Activated naive CD4-positive, alpha-beta T cell treated with anti-CD3 and anti-CD28 coated beads, Interleukin-2, amount 50 U/mL, for 72 hours (primary cell): ENCODE measurements at regions not wholly inside any gene's neighbourhood (a gene's known extent, or its start where the extent isn't known, plus 50 kb on each side); places are given as distances from the start of the nearest gene placed in this dataset.
A peak's percentile ranks its signal among the peaks of the same experiment; 100 is the strongest.

Source experiments
- ATAC-seq, 2 donors: fragments of 150-1000 bp; cut with Tn5 transposase; 2 replicates each; pipeline ENCODE4 v1.10.0; 2021; ENCODE audit warnings: mild to moderate bottlenecking in 2 of 2, moderate library complexity in 2 of 2
- DNase-seq, 2 donors: peaks; one replicate each; pipeline ENCODE4 v3.0.0; 2021 to 2022; ENCODE audit warnings: low spot score in 2 of 2
- H3K27ac Mint-ChIP-seq, 2 donors: one replicate each; pipeline ENCODE4 v1.8.0; 2022; ENCODE audit warnings: mild to moderate bottlenecking in 2 of 2, mixed read lengths in 2 of 2
- H3K36me3 Mint-ChIP-seq, 2 donors: one replicate each; pipeline ENCODE4 v1.8.0; 2022; ENCODE audit warnings: mixed read lengths in 2 of 2
- H3K9me3 Mint-ChIP-seq, 2 donors: one replicate each; pipeline ENCODE4 v1.8.0; 2022; ENCODE audit warnings: mixed read lengths in 2 of 2

DNA sequence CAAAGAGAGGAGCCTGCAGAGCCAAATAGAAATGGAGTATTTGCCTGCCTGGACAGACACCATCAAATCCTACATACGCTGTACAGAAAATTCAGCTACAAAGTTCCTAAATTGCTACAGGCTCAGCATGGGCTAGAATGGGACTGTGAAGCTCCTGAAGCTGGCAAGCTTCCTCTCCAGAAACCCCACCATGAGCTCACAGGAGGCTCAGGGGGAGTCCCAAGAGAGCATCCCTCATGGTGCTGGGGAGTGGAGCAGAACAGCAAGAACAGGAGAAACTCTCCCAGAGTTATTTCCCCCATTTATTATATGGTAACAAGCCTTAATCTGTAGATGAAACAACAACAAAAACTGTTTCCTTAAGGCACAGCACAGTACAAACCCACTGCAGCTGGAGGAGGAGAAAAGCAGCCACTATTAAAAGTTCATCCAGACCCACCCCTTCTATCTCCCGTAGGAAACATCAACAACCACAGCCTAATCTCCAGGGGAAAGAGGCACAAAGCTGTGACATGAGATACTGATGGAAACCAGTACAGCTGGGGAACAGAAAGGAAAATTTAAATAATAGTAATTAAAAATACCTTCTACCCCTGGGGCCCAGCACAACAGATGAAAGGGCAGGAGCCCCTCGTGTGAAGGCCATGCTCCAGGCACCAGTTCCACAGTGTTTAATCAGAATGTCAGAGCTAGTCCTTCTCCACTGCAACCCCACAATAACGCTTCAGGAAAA, 548.5 kb downstream of the MTRR start:
- DNase-seq (no peak), ATAC-seq (no peak)
- no peak overlapping the region for H3K27ac Mint-ChIP-seq
- H3K36me3 Mint-ChIP-seq, result no peaks in the 10 kb centered on the region
- peaks cover 0 to 17% of the 10 kb centered on the region in 2 donors for H3K9me3 Mint-ChIP-seq

DNA sequence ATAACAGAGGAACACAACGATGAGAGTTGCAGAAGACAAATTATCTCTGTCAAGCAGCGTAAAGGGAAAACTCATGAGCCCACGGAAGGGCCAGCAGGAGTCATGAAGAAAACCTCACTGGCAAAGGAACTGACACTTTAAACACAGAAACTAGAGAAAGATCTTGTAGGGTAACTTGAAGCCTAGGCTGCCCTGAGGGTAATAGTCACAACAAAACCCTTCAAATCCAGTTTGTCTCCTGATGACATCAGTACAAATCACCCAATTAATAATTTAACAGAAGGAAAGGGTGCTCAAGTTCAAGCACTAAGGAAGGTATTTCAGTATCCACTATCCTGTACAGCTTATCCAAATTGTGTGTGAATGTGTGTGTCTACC, 549.1 kb downstream of the MTRR start:
- H3K9me3 Mint-ChIP-seq, result peaks cover 0 to 17% of the 10 kb centered on the region in 2 donors
- DNase-seq (no peak), ATAC-seq (no peak)
- no peak overlapping the region for H3K27ac Mint-ChIP-seq
- no peaks in the 10 kb centered on the region for H3K36me3 Mint-ChIP-seq

DNA sequence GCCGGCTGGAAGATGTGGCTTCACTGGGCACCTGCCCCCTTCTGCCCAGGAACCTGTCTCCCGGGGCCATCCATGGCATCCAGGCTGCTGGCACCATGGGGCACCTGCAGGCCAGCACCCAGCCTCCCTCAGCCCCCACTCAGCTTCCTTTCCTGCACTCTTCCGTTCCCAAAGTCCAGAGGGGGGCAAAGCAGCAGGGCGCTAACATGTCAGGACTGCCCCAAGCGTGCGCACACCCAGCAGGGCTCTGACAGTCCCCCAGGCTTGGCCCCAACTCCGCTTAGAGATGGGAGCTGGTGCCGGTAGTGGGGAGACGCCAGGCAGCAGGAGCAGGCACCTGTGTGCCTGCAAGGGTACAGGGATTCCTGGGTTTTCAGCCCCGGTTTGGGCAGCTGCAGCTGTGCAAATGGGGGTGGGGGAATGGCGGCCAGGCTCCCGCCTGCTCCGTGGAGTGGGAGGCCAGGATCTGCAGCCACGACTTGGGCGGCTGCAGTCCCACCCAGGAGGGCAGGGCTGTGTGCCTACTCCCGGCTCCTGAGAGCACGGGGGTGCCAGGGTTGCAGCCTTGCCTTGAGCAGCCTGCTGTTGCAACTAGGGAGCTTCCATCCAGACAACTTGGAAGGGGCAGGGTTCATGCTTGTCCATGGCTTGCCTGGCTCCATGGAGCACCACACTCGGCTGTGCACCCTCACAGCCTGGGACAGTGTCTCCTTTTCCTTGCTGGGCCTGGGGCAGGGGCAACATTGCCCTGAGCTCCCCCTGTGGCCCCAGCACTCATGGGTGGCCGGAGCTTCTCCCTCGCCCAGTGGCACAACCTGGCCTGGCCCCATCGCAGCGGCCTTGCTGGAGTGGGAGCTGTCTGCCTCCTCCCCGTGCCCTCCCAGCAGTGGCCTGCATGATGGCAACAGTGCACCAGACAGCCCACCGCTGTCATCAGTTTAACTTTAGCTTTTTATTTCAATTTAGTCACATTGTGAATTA, 561.1 kb downstream of the MTRR start:
- Mint-ChIP-seq H3K27ac (no peak overlapping the region), H3K36me3 (peaks cover 0 to 10% of the 10 kb centered on the region in 2 donors), H3K9me3 (peaks cover 8% of the 10 kb centered on the region in 2 donors)
- no peak for DNase-seq
- ATAC-seq, result no peak

DNA sequence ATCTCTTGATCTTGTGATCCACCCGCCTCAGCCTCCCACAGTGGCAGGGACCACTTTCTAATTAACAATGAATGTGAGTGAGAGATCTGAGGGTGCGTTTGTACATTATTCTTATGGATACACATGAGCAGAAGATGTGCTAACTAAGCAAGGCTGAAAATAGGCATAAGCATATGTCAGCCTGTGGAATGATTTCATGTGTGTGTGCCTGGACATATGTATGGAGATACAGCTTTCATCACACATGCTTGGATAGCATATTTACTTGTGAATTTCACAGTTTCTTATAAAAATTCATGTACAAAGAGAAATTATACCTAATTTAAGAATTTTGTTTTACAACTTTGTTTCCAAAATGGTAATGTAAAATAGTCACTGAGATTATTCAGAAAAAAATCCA, 565.6 kb downstream of the MTRR start:
- no peak for ATAC-seq
- Mint-ChIP-seq H3K9me3 (peaks cover 0 to 6% of the 10 kb centered on the region in 2 donors), H3K36me3 (peaks cover 0 to 10% of the 10 kb centered on the region in 2 donors), H3K27ac (no peak overlapping the region)
- no peak for DNase-seq

DNA sequence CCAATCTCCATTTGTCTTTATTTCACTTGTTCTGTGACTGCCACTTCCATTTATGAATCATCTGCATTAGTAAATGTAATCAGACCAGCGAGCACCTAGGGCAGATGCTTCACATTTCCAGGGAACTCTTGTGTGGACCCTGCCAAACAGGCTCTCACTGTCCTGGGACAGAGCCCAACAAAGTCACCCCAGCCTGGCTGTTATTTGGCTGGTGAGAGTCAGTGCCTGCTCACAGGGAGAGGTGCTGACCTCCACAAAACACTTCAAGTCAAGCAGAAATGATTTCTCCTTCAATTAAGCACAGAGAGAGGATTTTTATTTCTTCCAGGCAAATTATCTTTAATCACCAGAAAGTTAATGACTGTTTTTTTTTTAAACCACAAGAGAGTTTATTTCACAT, 568.0 kb downstream of the MTRR start:
- ATAC-seq, result no peak

DNA sequence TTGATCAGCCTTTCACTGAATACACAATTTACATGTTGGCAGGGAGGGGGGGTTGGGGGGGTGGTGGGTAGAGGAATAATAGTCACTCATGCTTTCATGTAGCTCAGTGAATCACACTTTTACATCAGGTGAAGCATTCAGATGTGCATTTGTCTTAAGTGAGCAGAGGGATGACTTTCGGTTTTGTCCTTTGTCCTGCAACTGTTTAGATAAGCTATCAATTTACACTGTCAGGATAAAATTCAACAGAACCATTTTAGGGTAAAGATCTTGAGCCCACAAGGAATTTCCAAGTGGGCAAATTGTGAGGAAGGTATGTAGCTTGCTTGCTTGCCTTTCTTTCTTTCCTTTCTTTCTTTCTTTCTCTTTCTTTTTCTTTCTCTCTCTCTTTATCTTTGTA, 576.2 kb downstream of the MTRR start:
- Mint-ChIP-seq H3K27ac (peak overlapping the region in 1 of 2 donors; percentile 68), H3K9me3 (peaks cover 0 to 13% of the 10 kb centered on the region in 2 donors), H3K36me3 (peaks cover 0 to 8% of the 10 kb centered on the region in 2 donors)
- no peak for DNase-seq
- ATAC-seq, result no peak

More for the DNA sequence above, 568.0 kb downstream of the MTRR start:
- no peak overlapping the region for H3K27ac Mint-ChIP-seq
- DNase-seq, result no peak
- H3K9me3 Mint-ChIP-seq, result peaks cover 0 to 6% of the 10 kb centered on the region in 2 donors
- peaks cover 0 to 10% of the 10 kb centered on the region in 2 donors for H3K36me3 Mint-ChIP-seq

DNA sequence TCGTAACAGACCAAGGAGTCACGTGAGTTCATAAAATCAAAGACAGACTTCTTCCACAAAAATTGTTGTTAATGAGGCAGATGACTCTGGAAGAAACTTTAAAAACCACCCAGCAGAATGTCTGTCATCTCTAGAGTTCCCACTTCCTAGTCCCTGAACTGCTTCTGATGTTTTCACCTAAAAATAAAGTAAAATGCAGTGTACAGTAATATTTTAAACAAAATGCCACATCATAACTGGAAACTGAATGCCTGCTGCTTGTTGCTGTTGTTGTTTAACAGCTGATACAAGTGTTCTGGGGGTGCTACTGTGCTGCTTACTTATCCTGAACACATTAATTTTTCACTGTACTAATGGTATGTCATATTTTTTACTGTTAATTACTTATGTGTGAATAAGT, 577.2 kb downstream of the MTRR start:
- ATAC-seq (no peak), DNase-seq (no peak)
- Mint-ChIP-seq H3K27ac (no peak overlapping the region), H3K9me3 (peaks cover 0 to 13% of the 10 kb centered on the region in 2 donors), H3K36me3 (peaks cover 0 to 8% of the 10 kb centered on the region in 2 donors)

DNA sequence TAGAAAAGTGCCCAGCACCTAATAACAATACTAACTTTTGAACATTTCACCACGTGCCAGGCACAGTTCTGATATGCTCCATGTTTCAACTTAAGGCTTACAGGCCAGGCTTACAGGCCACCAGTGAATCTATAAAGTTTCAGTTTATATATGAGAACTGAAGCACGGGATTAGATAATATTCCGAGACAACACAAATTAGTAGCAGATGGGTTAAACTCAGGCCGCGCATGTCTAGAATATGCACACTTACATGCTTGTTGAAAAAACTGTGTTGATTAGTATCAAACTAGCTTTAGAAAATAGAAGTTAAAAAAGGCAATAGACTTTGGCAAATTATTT, 587.9 kb downstream of the MTRR start:
- no peak for DNase-seq
- peaks cover 0 to 5% of the 10 kb centered on the region in 2 donors for H3K9me3 Mint-ChIP-seq
- ATAC-seq, result no peak
- peaks cover 6 to 13% of the 10 kb centered on the region in 2 donors for H3K36me3 Mint-ChIP-seq
- peak overlapping the region in 1 of 2 donors; percentile 90 for H3K27ac Mint-ChIP-seq

DNA sequence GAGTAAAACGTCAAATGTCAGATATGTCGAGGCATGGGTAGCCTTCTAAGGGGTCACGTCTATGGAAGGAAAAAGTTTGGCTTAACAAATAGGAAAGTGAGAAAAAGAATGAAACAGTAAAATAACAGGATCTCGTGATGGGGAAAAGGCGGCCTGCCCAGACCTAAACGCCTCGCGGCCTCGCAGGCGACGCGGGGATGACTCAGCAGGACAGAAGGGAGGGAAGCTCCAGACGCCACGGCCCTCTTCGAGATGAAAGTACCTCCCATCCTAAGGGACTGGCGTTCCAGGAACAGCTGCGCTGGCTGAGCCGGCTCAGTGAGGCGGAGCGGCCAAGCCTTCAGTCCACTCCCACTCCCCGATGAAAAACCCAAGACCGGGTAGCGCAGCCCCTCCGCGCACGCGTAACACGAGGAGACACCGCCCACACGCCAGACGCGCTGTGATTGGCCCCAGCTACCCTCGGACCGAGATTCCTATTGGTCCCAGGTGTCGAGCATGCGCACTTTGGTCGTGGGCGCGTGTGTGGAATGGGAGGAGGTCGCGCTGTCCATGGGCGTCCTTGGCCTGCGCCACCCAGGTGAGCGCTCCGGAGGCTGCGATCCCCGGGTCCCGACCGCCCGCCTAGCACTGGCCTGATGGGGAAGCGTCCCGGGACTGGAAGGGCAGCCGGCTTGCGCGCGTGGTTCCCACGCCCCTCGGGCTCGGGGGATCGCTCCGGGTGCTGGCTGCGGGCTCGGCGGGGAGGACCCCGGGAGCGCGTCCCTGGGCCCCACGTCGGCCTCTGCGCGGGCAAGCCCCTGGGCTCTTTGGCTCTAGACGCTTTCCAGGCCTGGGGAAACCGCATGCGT, 588.5 kb downstream of the MTRR start:
- DNase-seq (peak; percentile 68 to 92), ATAC-seq (peak; percentile 91 to 95)
- peaks cover 6 to 13% of the 10 kb centered on the region in 2 donors for H3K36me3 Mint-ChIP-seq
- H3K9me3 Mint-ChIP-seq, result peaks cover 0 to 5% of the 10 kb centered on the region in 2 donors
- peak overlapping the region; percentile 14 to 90 for H3K27ac Mint-ChIP-seq

DNA sequence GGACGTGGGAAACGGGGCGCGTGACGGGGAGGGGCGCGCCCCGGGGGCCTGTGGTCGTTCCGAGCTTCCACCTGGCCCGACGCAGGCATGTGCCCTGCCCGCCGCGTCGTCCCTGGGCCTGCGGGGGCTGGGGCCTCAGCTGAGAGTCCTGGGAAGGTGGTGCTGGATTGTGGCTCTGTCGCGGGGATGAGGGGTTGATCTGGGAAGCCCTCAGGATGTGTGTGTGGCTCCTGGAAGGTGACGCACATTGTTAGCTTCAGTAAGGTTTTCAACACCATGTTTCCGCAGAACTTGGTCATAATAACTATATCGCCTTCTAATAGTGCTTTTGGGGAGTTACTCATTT, 589.1 kb downstream of the MTRR start:
- Mint-ChIP-seq H3K27ac (peak overlapping the region in 1 of 2 donors; percentile 90), H3K36me3 (peaks cover 6 to 13% of the 10 kb centered on the region in 2 donors), H3K9me3 (peaks cover 0 to 5% of the 10 kb centered on the region in 2 donors)
- peak; percentile 10 to 17 for ATAC-seq
- peak in 1 of 2 donors; percentile 54 for DNase-seq

DNA sequence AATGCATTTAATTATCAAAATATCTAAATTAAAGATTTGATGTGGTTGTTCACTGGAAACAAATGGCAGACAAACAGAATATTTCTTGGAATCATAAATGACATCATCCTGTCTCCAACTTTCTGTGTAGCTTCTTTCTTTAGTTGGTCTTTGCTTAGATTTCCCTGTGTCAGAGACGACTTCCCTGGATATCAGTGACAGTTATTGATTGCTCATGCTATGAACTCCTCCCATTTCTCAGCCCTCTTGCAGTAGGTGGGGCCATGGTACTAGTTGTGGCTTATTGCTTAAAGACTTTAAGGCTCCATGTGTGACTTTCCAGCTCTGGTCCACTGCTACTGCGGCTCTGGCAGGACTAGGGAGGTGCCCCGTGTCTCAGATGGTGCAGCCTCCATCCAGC, 592.6 kb downstream of the MTRR start:
- Mint-ChIP-seq H3K27ac (no peak overlapping the region), H3K36me3 (peaks cover 6 to 13% of the 10 kb centered on the region in 2 donors), H3K9me3 (peaks cover 0 to 9% of the 10 kb centered on the region in 2 donors)
- DNase-seq, result no peak
- no peak for ATAC-seq

DNA sequence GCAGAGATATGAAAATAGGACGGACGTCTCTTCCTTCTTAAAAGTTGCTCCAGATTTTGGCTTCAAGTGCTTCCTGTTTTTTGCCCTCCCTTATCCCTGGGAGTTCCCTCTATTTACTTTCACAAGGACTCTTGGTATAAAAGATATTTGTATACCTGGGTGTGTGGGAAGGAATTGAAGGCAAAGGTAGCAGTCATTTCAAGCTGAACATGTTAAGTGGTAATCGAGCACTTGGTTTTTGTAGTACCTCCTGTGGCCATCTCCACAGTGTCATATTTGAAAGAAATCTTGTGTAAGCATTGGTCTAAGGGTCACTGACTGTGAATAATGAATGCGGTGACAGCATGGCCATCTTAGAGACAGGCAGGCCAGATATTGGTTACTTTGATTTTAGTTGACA, 593.6 kb downstream of the MTRR start:
- peaks cover 0 to 5% of the 10 kb centered on the region in 2 donors for H3K36me3 Mint-ChIP-seq
- H3K27ac Mint-ChIP-seq, result no peak overlapping the region
- H3K9me3 Mint-ChIP-seq, result peaks cover 0 to 4% of the 10 kb centered on the region in 2 donors
- no peak for DNase-seq
- ATAC-seq, result no peak

DNA sequence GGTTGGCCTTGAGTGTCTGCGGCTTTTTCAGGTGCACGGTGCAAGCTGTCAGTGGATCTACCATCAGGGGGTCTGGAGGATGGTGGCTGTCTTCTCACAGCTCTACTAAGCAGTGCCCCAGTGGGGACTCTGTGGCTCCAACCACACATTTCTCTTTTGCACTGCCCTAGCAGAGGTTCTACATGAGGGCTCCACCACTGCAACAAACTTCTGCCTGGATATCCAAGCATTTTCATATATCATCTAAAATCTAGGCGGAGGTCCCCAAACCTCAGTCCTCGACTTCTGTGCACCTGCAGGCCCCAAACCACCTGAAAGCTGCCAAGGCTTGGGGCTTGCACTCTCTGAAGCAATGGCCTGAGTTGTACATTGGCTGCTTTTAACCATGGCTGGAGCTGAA, 601.5 kb downstream of the MTRR start:
- DNase-seq, result no peak
- H3K27ac Mint-ChIP-seq, result no peak overlapping the region
- peaks cover 22 to 32% of the 10 kb centered on the region in 2 donors for H3K9me3 Mint-ChIP-seq
- peaks cover 13 to 19% of the 10 kb centered on the region in 2 donors for H3K36me3 Mint-ChIP-seq
- no peak for ATAC-seq

DNA sequence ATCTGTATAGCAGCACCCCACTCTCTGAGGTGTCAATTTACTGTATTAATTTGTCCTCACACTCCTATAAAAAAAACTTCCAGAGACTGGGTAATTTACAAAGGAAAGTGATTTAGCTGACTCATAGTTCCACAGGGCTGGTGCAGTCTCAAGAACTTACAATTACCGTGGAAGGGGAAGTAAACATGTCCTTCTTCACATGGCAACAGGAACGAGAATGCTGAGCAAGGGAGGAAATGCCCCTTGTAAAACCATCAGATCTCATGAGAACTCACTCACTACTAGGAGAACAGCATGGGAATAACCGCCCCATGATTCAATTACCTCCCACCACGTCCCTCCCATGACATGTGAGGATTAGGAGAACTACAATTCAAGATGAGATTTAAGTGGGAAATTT, 602.6 kb downstream of the MTRR start:
- H3K9me3 Mint-ChIP-seq, result peaks cover 22 to 32% of the 10 kb centered on the region in 2 donors
- no peak overlapping the region for H3K27ac Mint-ChIP-seq
- DNase-seq, result no peak
- no peak for ATAC-seq
- H3K36me3 Mint-ChIP-seq, result peaks cover 13 to 19% of the 10 kb centered on the region in 2 donors

DNA sequence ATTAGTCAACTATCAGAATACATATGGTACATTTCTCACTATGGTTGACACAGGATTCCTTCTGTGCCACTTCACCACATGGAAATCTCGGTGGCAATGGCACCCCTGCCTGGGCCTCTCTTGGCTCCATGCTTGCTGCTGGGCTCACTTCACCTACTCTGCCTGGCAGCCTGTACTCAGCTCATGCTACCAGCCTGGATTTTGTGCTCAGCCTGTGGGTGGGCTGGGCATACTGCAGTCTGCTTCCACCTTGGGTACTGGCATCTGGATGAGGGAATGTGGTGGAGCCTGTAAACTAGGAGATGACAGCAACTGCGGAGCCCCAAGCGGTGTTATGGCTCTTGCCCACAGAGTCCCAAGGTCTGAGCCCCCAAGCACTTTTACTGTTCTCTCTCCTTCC, 604.1 kb downstream of the MTRR start:
- Mint-ChIP-seq H3K27ac (no peak overlapping the region), H3K9me3 (peaks cover 21 to 28% of the 10 kb centered on the region in 2 donors), H3K36me3 (peaks cover 13 to 19% of the 10 kb centered on the region in 2 donors)
- DNase-seq (no peak), ATAC-seq (no peak)

DNA sequence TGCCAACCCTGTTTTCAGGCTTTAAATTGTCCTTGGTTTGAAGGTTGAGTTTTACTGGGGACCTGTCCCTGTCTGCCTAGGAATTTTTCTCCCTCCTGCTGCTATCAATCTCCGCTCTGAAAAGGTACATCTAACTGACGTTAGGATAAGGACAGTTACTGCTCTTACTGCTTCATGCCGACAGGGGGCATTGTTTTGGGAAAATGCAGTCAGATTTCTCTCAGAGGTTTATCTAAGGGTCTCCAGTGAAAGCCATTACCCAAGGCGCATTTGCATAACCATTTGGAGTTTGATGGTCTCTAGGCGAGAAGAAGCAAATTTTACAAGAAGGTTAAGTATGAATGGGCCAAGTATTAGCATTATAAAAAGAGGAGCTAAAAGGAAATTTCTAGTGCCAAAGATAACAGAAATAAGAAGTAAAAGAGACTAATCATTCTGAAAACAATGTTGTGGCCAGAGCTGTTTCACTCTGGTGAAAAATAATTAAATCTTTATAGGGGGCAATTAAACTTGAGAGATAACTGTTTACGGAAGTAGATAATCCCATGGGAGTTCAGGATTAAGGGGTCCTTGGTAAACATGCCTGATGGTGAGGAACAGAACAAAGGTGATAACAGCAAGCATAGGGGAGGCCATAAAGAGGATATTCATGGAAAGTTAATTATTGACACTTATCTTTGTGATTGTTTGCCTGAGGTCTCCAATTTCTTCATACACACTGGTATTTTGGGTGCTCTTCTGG, 605.0 kb downstream of the MTRR start:
- Mint-ChIP-seq H3K9me3 (peaks cover 17 to 25% of the 10 kb centered on the region in 2 donors), H3K36me3 (peaks cover 13 to 19% of the 10 kb centered on the region in 2 donors), H3K27ac (no peak overlapping the region)
- DNase-seq (no peak), ATAC-seq (no peak)
